Transverse colon (tissue), 4 donors: ENCODE measurements at regions not wholly inside any gene's neighbourhood (a gene's known extent, or its start where the extent isn't known, plus 50 kb on each side); places are given as distances from the start of the nearest gene placed in this dataset.

Source experiments
- DNase-seq: peaks from one replicate; pipeline ENCODE4 v3.0.0-alpha.2; 2019
- H3K27ac ChIP-seq, 4 donors: fragments of 200-600 bp; sonication (generic); 2 replicates each; pipeline ENCODE4 v1.5.1; 2016 to 2018; ENCODE audit warnings: inconsistent platforms in 4 of 4
- H3K27me3 ChIP-seq: fragments of 200-600 bp; sonication (generic); 2 replicates; pipeline ENCODE4 v1.5.1; 2017; ENCODE audit warnings: inconsistent platforms
- H3K36me3 ChIP-seq, 4 donors: fragments of 200-600 bp; sonication (generic); 2 replicates each; pipeline ENCODE4 v1.5.1; 2017 to 2019; ENCODE audit warnings: inconsistent platforms in 4 of 4
- H3K4me1 ChIP-seq, 4 donors: fragments of 200-600 bp; sonication (generic); 2 replicates each; pipeline ENCODE4 v1.5.1; 2017 to 2020; ENCODE audit warnings: inconsistent platforms in 4 of 4
- H3K4me3 ChIP-seq, 4 donors: fragments of 200-600 bp; sonication (generic); 1 replicate in 1 of 4; 2 replicates in 3 of 4; pipeline versions ENCODE4 v1.5.1 to v1.6.1; 2017 to 2019; ENCODE audit warnings: inconsistent platforms in 4 of 4
- H3K9me3 ChIP-seq, 2 donors: fragments of 200-600 bp; sonication (generic); 2 replicates each; pipeline ENCODE4 v1.5.1; 2017 to 2019; ENCODE audit warnings: inconsistent platforms in 2 of 2
- EP300 ChIP-seq: sonication (generic); formaldehyde crosslinking; IDR thresholded peaks from one replicate; pipeline ENCODE4 v1.6.1; 2017; ENCODE audit warnings: antibody characterized with exemption, low read depth
- POLR2A ChIP-seq: fragments of 450-650 bp; IDR thresholded peaks from one replicate; pipeline ENCODE4 v1.6.1; 2016; ENCODE audit warnings: antibody characterized with exemption, mild to moderate bottlenecking, moderate library complexity
- POLR2AphosphoS5 ChIP-seq, 3 donors: sonication (generic); formaldehyde crosslinking; IDR thresholded peaks; one replicate each; pipeline ENCODE4 v1.6.1; 2016; ENCODE audit warnings: antibody characterized with exemption in 3 of 3
- WGBS, 2 donors: methylation state at CpG; one replicate each; pipeline ENCODE4 v1.1.5; 2018; ENCODE audit warnings: low coverage in 1 of 2; 5-methylcytosine and 5-hydroxymethylcytosine counted together
- in situ Hi-C, 4 donors: fragments of 200-750 bp; cut with MboI; loops; one replicate each; pipeline versions ENCODE4 v1.15.0 to v1.15.1; 2017; ENCODE audit warnings: low sequenced_read_pairs in 3 of 4, low pct_ligation_motif_present in 1 of 4, low pct_unique_long_range_greater_than_20kb in 1 of 4
- intact Hi-C: fragments of 100-400 bp; cut with DNase I; formaldehyde crosslinking; loops from one replicate; pipeline ENCODE4 v1.15.1; 2023; ENCODE audit warnings: low total_unique reads
- TF ChIP-seq, protein P1 (sequence below), 5 experiments: fragments of 200-600 bp in 3 of 5; fragments of 450-650 bp in 2 of 5; sonication (generic) in 3 of 5; IDR thresholded peaks; 1 replicate in 2 of 5; 2 replicates in 3 of 5; pipeline ENCODE4 v1.5.1; 2016 to 2017; ENCODE audit warnings: antibody characterized with exemption in 5 of 5, inconsistent platforms in 3 of 5, mild to moderate bottlenecking in 2 of 5, moderate library complexity in 1 of 5

DNA sequence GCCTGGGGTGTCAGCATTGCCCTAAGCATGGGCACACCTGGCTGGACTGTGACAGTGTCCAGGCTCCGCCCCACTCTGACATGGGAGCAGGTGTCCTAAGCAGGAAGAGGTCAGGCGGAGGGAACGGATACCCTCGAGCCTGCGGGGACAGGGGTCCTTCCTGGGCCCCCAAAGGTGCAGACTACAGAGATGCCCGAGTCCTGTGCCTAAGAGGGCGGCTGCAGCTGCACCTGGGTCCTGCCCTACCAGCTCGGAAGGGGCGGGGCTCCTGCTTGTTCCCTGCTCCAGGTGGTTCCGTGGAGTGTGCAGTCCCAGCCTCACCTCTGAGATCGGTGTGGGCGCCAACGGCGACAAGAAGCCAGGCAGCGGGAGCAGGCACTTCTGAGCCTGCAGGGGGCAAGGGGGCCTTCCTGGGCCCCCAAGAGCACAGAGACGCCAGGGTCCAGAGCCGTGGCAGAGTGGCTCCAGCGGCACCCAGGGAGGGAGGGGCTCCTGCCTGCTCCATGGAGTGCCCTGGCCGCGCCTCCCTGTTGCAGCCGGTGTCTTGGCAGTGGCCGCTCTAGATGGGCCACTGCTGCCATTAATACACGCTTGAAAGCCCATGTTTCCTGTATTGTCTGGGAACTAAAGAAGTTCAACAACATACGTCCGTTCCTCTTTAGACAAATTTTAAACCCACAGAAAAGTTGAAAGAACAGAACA lies 64.5 kb upstream of the CACNA2D1 start:
- DNase-seq, result peak; percentile 12
- no peaks in the 10 kb centered on the region for H3K36me3 ChIP-seq
- H3K27me3 ChIP-seq, result no peaks in the 10 kb centered on the region
- H3K27ac ChIP-seq, result no peak overlapping the region
- H3K4me1 ChIP-seq, result no peaks in the 10 kb centered on the region
- H3K9me3 ChIP-seq, result no peaks in the 10 kb centered on the region
- 52% methylated on average over 24 of the region's 25 CpGs; no CpG with 5 or more reads in 1 of the 2 donors for WGBS, 2 donors
- intact Hi-C loops, result no loop called here
- in situ Hi-C loops, result no loop called here
- peak overlapping the region in 3 of 4 donors; percentile 23 to 45 (median 29) for H3K4me3 ChIP-seq
- TF ChIP-seq, protein P1, sequence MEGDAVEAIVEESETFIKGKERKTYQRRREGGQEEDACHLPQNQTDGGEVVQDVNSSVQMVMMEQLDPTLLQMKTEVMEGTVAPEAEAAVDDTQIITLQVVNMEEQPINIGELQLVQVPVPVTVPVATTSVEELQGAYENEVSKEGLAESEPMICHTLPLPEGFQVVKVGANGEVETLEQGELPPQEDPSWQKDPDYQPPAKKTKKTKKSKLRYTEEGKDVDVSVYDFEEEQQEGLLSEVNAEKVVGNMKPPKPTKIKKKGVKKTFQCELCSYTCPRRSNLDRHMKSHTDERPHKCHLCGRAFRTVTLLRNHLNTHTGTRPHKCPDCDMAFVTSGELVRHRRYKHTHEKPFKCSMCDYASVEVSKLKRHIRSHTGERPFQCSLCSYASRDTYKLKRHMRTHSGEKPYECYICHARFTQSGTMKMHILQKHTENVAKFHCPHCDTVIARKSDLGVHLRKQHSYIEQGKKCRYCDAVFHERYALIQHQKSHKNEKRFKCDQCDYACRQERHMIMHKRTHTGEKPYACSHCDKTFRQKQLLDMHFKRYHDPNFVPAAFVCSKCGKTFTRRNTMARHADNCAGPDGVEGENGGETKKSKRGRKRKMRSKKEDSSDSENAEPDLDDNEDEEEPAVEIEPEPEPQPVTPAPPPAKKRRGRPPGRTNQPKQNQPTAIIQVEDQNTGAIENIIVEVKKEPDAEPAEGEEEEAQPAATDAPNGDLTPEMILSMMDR (IDR thresholded peaks at IDR 0.05), result no peak
- TF ChIP-seq POLR2A (no peak), EP300 (no peak), POLR2AphosphoS5 (IDR thresholded peaks at IDR 0.05) (no peak)

DNA sequence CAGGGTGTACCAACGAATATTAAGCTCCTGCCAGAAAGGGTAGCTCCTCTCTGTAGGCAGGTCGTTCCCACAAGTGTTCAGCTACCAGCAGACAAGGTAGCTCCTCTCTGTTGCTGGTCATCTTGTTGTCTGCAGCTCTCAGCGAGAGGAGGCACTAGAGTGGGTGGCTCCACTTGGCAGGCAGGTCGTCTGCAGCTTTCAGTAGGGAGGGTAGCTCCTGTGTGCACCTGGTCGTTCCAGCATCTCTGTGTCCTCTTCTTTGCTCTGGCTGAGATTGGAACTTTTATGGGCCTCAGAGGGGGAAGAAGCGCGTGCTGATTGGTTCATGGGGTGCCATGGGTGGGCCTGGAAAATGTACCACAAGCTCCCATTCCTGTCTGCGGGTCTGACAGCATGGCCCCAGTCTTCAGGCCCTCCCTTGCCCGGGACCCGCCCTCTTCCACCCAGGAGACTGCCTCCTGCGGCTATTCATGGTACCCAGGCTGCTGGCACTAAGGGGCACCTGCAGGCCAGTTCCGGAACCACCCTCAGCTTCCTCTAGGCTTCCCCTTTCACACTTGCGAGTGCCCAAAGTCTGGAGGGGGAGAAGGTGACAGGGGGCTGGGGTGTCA lies 63.9 kb upstream of the CACNA2D1 start:
- DNase-seq, result no peak
- in situ Hi-C loops, result no loop called here
- no peak for TF ChIP-seq POLR2A
- TF ChIP-seq EP300, result no peak
- no peak for TF ChIP-seq POLR2AphosphoS5 (IDR thresholded peaks at IDR 0.05)
- TF ChIP-seq, protein P1 (IDR thresholded peaks at IDR 0.05), result no peak
- Histone ChIP-seq H3K9me3 (no peaks in the 10 kb centered on the region), H3K36me3 (no peaks in the 10 kb centered on the region), H3K27me3 (no peaks in the 10 kb centered on the region), H3K4me1 (no peaks in the 10 kb centered on the region), H3K4me3 (peak overlapping the region in 2 of 4 donors; percentile 29 to 45), H3K27ac (no peak overlapping the region)
- intact Hi-C loops, result no loop called here
- WGBS, 2 donors, result 66 to 67% methylated on average over 1 to 13 of the region's 13 CpGs

DNA sequence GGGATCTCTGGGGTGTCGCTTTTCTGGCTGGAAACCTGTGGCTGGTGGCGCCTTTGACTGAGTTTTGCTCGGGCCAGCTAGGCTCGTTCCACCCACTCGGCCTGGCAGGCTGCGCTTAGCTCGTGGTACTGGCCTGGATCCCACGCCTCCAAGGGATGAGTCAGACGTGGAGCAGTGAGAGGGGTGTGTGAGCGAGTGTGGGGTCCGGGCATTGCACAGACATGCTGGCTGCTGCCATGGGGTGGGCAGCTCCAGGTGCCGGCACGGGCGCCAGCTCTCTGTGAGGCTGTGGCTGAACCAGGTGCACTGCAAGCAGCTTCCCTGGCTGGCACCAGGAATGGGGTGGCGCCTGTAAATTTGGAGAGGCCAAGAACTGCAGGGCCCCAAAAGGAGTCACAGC lies 63.1 kb upstream of the CACNA2D1 start:
- 81% methylated on average over 15 of the region's 15 CpGs; no CpG with 5 or more reads in 1 of the 2 donors for WGBS, 2 donors
- DNase-seq, result peak; percentile 9
- Histone ChIP-seq H3K27ac (no peak overlapping the region), H3K27me3 (no peaks in the 10 kb centered on the region), H3K36me3 (no peaks in the 10 kb centered on the region), H3K4me1 (no peaks in the 10 kb centered on the region), H3K4me3 (no peak overlapping the region), H3K9me3 (no peaks in the 10 kb centered on the region)
- TF ChIP-seq, protein P1 (IDR thresholded peaks at IDR 0.05), result no peak
- TF ChIP-seq POLR2A (no peak), POLR2AphosphoS5 (IDR thresholded peaks at IDR 0.05) (no peak), EP300 (no peak)
- in situ Hi-C loops (no loop called here), intact Hi-C loops (no loop called here)

DNA sequence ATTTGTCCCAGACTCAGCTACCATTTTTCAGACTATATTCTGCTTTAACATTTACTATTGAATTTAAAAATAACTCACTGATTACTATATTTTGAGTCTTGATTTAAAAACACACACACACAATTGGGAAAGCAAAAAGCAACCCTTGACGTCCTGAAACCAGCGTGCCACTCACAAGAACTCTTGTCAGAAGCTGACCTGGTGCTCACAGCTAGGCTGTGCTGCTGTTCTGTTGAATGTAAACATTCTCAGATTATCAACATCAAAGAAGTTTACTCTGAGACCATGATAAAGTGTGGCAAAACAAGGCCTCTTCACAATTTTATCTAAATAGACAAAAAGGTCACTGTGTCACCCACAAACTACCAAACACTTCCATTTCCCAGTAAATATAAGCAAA lies 62.6 kb upstream of the CACNA2D1 start:
- no peak for DNase-seq
- TF ChIP-seq EP300 (no peak), POLR2AphosphoS5 (IDR thresholded peaks at IDR 0.05) (no peak), POLR2A (no peak)
- TF ChIP-seq, protein P1 (IDR thresholded peaks at IDR 0.05), result no peak
- Histone ChIP-seq H3K4me3 (no peak overlapping the region), H3K36me3 (no peaks in the 10 kb centered on the region), H3K27ac (no peak overlapping the region), H3K9me3 (no peaks in the 10 kb centered on the region), H3K27me3 (no peaks in the 10 kb centered on the region), H3K4me1 (no peaks in the 10 kb centered on the region)
- WGBS, 2 donors, result 71 to 73% methylated on average over 2 of the region's 2 CpGs
- in situ Hi-C loops (no loop called here), intact Hi-C loops (no loop called here)
